SU-DHL-6 (cell line): ENCODE measurements at regions not wholly inside any gene's neighbourhood (a gene's known extent, or its start where the extent isn't known, plus 50 kb on each side); places are given as distances from the start of the nearest gene placed in this dataset.

ENCODE experiments used
- CTCF ChIP-seq: fragments of 200-600 bp; sonication (generic); IDR thresholded peaks from one replicate; pipeline ENCODE4 v1.5.1; 2017; ENCODE audit warnings: antibody characterized with exemption, mild to moderate bottlenecking, low read length, moderate library complexity; ENCODE audit not compliant: insufficient read depth, poor library complexity, severe bottlenecking
- EZH2phosphoT487 ChIP-seq: fragments of 200-600 bp; sonication (generic), shearing (Covaris generic); conservative IDR thresholded peaks from 2 replicates; pipeline ENCODE4 v1.6.1; 2018; ENCODE audit warnings: mild to moderate bottlenecking, antibody characterized with exemption, low read length, moderate library complexity, mixed read lengths

- TF ChIP-seq CTCF (no peak), EZH2phosphoT487 (no peak)
Measured at GRCh38 chr15:70530503-70530902, 232.9 kb downstream of the UACA start.
